ENCODE measurements at regions not wholly inside any gene's neighbourhood (a gene's known extent, or its start where the extent isn't known, plus 50 kb on each side); places are given as distances from the start of the nearest gene placed in this dataset.

GRCh38 chr10:2650328-2650727 is 417.0 kb upstream of the PFKP start:
- TF ChIP-seq CTCF (IDR thresholded peaks at IDR 0.05), result no peak
- Histone ChIP-seq H3K27me3 (no peaks in the 10 kb centered on the region), H3K9me3 (no peaks in the 10 kb centered on the region), H3K27ac (no peak overlapping the region), H3K4me1 (no peaks in the 10 kb centered on the region), H3K36me3 (no peaks in the 10 kb centered on the region), H3K4me3 (no peak overlapping the region)
- ATAC-seq (no peak), DNase-seq (no peak)
- intact Hi-C loops (cut with DNase I), result no loop called here

- no peak for TF ChIP-seq CTCF (IDR thresholded peaks at IDR 0.05)
- no peak for ATAC-seq
Measured at GRCh38 chr10:2641028-2641427, 426.3 kb upstream of the PFKP start.

DNA sequence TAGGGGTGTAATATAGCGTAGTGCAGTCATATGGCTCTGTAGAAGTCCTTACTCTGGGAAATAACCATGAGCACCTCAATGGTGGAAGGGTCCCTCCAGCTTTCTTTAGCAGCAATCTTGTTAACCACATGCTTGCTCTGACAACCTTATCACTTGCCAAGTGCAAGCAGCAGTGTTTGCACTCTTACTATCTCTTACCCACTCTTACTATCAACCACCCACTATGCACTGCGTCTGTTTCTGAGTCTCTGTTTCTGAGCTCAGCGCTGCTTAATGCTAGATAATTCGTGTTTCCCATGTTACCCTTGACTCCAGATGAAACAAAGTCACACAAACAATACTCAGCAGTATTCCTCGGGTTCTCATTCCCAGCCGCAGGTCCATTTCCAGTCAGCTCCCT is 433.7 kb upstream of the PFKP start:
- intact Hi-C loops (cut with DNase I), result no loop called here
- H3K36me3 ChIP-seq, result no peaks in the 10 kb centered on the region
- no peaks in the 10 kb centered on the region for H3K9me3 ChIP-seq
- H3K27ac ChIP-seq, result no peak overlapping the region
- ATAC-seq, result no peak
- no peak overlapping the region for H3K4me3 ChIP-seq
- DNase-seq, result no peak
- peaks cover 0 to 4% of the 10 kb centered on the region in 2 donors for H3K27me3 ChIP-seq
- TF ChIP-seq CTCF (IDR thresholded peaks at IDR 0.05), result no peak
- H3K4me1 ChIP-seq, result no peaks in the 10 kb centered on the region

More at GRCh38 chr10:2641028-2641427, 426.3 kb upstream of the PFKP start:
- no peak overlapping the region for H3K4me3 ChIP-seq
- H3K27me3 ChIP-seq, result no peaks in the 10 kb centered on the region
- H3K27ac ChIP-seq, result no peak overlapping the region
- H3K4me1 ChIP-seq, result no peaks in the 10 kb centered on the region
- intact Hi-C loops (cut with DNase I), result no loop called here
- no peak for DNase-seq
- H3K36me3 ChIP-seq, result no peaks in the 10 kb centered on the region
- H3K9me3 ChIP-seq, result no peaks in the 10 kb centered on the region

DNA sequence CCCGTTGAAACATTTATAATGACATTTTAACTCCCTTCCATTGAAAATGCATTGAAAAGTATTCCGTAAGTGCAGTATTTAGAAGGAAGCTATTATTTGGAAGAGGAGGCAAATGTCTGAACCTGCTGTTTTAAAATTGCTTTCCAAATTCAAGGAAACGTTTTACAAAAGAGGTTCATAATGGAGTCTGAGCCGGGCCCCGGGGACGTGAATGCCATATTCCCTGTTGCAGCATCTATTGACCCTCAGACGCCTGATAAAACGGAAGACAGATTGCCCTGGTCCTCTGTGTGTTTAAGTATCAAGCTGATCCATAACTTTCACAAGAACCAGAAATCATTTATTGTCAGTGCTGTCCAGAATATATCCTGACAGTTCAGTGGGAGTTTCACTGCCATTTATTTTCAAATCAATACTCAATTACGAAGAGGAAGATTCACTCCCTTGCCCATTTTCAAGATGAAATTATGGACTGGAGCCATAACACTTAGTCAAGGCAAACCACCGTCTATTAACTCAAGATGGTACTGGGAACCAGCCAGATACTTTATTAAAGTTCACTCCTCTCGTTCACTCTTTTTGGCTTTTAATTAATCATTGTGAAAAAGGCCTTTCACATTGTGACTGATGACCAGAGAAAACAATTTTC is 435.7 kb upstream of the PFKP start:
- no peaks in the 10 kb centered on the region for H3K9me3 ChIP-seq
- no peaks in the 10 kb centered on the region for H3K4me1 ChIP-seq
- peaks cover 0 to 4% of the 10 kb centered on the region in 2 donors for H3K27me3 ChIP-seq
- H3K36me3 ChIP-seq, result no peaks in the 10 kb centered on the region
- DNase-seq, result no peak
- no peak for TF ChIP-seq CTCF (IDR thresholded peaks at IDR 0.05)
- H3K27ac ChIP-seq, result no peak overlapping the region
- ATAC-seq, result no peak
- intact Hi-C loops (cut with DNase I), result no loop called here
- no peak overlapping the region for H3K4me3 ChIP-seq

GRCh38 chr10:2628705-2629104 is 438.6 kb upstream of the PFKP start:
- H3K4me3 ChIP-seq, result no peak overlapping the region
- intact Hi-C loops (cut with DNase I), result no loop called here
- H3K27ac ChIP-seq, result no peak overlapping the region
- H3K9me3 ChIP-seq, result no peaks in the 10 kb centered on the region
- no peaks in the 10 kb centered on the region for H3K4me1 ChIP-seq
- H3K27me3 ChIP-seq, result no peaks in the 10 kb centered on the region
- TF ChIP-seq CTCF (IDR thresholded peaks at IDR 0.05), result no peak
- ATAC-seq (no peak), DNase-seq (no peak)
- H3K36me3 ChIP-seq, result no peaks in the 10 kb centered on the region
